Uterus (tissue), 3 donors: ENCODE measurements at regions not wholly inside any gene's neighbourhood (a gene's known extent, or its start where the extent isn't known, plus 50 kb on each side); places are given as distances from the start of the nearest gene placed in this dataset.

Experiments
- DNase-seq, 2 donors: peaks; one replicate each; pipeline ENCODE4 v3.0.0-alpha.2; 2019 to 2020
- H3K27ac ChIP-seq, 2 donors: fragments of 200-600 bp; sonication (generic); 1 replicate in 1 of 2; 2 replicates in 1 of 2; pipeline ENCODE4 v1.5.1; 2016 to 2018
- H3K27me3 ChIP-seq, 2 donors: fragments of 200-600 bp; sonication (generic); one replicate each; pipeline ENCODE4 v1.5.1; 2018 to 2019; ENCODE audit warnings: control low read depth in 1 of 2
- H3K36me3 ChIP-seq, 2 donors: fragments of 200-600 bp; sonication (generic); one replicate each; pipeline ENCODE4 v1.5.1; 2019; ENCODE audit warnings: control low read depth in 1 of 2
- H3K4me1 ChIP-seq, 2 donors: fragments of 200-600 bp; sonication (generic); one replicate each; pipeline ENCODE4 v1.5.1; 2018 to 2019; ENCODE audit warnings: control low read depth in 1 of 2
- H3K4me3 ChIP-seq, 2 donors: fragments of 200-600 bp; sonication (generic); 1 replicate in 1 of 2; 2 replicates in 1 of 2; pipeline ENCODE4 v1.5.1; 2018 to 2019; ENCODE audit warnings: mild to moderate bottlenecking in 1 of 2
- H3K9me3 ChIP-seq, 2 donors: fragments of 200-600 bp; sonication (generic); one replicate each; pipeline ENCODE4 v1.5.1; 2019; ENCODE audit warnings: control low read depth in 1 of 2
- CTCF ChIP-seq, 4 experiments: fragments of 200-600 bp in 2 of 4; fragments of 450-650 bp in 2 of 4; sonication (generic) in 2 of 4; IDR thresholded peaks; one replicate each; pipeline ENCODE4 v1.5.1; 2016 to 2019; ENCODE audit warnings: antibody characterized with exemption in 4 of 4, mild to moderate bottlenecking in 2 of 4, moderate library complexity in 1 of 4
- POLR2A ChIP-seq, 2 donors: fragments of 450-650 bp; IDR thresholded peaks; one replicate each; pipeline ENCODE4 v1.6.1; 2016; ENCODE audit warnings: antibody characterized with exemption in 2 of 2, mild to moderate bottlenecking in 1 of 2, moderate library complexity in 1 of 2
- intact Hi-C: fragments of 100-400 bp; cut with DNase I; formaldehyde crosslinking; loops from one replicate; pipeline ENCODE4 v1.15.1; 2023; ENCODE audit warnings: low total_unique reads
- donor health status: DM: yes; HTN: yes; CAD: no.

DNA sequence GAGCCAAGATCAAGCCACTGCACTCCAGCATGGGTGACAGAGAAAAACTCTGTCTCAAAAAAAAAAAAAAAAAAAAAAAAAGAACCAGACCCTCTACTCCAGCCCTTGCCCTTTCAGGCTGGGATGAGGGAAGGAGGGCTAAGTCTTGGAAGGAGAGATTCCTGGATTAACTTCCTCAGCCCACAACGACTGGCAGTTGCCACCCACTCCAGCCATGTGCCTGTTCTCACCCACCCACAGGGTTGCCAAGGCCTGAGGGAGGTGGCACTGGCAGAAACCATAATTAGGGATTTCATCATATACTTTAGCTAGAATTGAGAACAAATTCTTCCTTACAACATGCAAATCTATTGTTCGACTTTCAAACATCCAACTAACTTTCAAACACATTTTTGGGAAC lies 87.8 kb upstream of the SLC30A5 start:
- Histone ChIP-seq H3K36me3 (no peaks in the 10 kb centered on the region), H3K9me3 (no peaks in the 10 kb centered on the region), H3K4me3 (no peak overlapping the region), H3K27ac (peak overlapping the region in 1 of 2 donors; percentile 79), H3K27me3 (no peaks in the 10 kb centered on the region), H3K4me1 (peaks cover 0 to 8% of the 10 kb centered on the region in 2 donors)
- TF ChIP-seq CTCF (IDR thresholded peaks at IDR 0.05) (no peak), POLR2A (IDR thresholded peaks at IDR 0.05) (no peak)
- intact Hi-C loops, result no loop called here
- DNase-seq, result no peak

DNA sequence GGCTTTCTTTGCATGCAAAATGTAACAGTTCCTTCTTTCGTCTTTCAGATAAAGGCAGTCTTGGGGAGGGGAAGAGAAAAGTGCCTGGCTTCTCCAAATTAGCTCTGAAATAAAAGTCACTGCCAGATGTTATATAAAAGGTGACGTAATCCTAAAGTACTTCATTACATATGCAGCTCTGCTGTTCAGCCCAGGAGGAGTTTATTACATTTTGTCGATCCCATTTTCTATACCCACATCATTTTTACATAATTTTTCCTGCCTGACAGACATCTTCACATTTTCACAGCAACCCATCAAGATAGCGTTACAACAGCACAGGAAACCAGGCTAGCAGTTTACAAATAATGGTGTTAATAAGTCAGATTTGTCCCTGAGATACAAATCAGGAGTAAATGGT lies 86.7 kb upstream of the SLC30A5 start:
- no peak for TF ChIP-seq CTCF (IDR thresholded peaks at IDR 0.05)
- TF ChIP-seq POLR2A (IDR thresholded peaks at IDR 0.05), result no peak
- H3K4me3 ChIP-seq, result no peak overlapping the region
- H3K36me3 ChIP-seq, result no peaks in the 10 kb centered on the region
- H3K27ac ChIP-seq, result peak overlapping the region; percentile 78 to 79
- no peaks in the 10 kb centered on the region for H3K27me3 ChIP-seq
- no peaks in the 10 kb centered on the region for H3K9me3 ChIP-seq
- DNase-seq, result peak in 1 of 2 donors; percentile 26
- peaks cover 0 to 8% of the 10 kb centered on the region in 2 donors for H3K4me1 ChIP-seq
- intact Hi-C loops, result no loop called here

DNA sequence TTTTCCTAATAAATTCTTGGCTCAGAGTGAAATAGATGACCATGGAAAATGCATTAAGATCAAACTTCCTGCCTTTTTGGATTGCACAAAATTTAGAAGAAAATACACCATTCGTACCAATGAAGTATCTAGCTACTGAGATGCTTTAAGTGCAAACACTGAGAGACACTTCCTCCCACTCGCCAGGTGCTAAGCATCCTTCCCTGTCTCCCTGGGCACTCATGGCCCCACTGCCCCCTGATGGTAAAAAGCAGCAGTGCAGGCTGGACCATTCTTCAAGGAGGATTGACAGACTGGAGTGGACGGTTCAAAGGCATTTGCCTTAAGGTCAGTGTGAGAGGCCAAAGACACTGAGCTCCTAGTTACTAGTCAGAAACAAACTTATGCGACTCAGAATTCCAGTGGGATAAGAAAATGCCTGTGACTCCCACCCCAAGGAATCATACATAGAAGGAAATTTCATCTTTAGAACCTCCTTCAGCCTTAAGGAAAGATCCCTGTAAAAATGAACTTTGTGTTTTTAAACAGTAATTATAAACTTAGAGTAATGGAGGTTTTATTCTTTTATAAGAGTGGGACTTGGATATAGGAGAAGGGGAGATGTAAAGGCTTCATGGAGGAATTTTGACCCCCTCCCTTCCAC lies 86.0 kb upstream of the SLC30A5 start:
- Histone ChIP-seq H3K4me1 (peaks cover 0 to 8% of the 10 kb centered on the region in 2 donors), H3K4me3 (no peak overlapping the region), H3K9me3 (no peaks in the 10 kb centered on the region), H3K36me3 (no peaks in the 10 kb centered on the region), H3K27ac (peak overlapping the region; percentile 78 to 79), H3K27me3 (no peaks in the 10 kb centered on the region)
- peak; percentile 82 to 88 for DNase-seq
- intact Hi-C loops, result no loop called here
- peak; percentile 63 to 90 (median 86) for TF ChIP-seq CTCF (IDR thresholded peaks at IDR 0.05)
- no peak for TF ChIP-seq POLR2A (IDR thresholded peaks at IDR 0.05)

DNA sequence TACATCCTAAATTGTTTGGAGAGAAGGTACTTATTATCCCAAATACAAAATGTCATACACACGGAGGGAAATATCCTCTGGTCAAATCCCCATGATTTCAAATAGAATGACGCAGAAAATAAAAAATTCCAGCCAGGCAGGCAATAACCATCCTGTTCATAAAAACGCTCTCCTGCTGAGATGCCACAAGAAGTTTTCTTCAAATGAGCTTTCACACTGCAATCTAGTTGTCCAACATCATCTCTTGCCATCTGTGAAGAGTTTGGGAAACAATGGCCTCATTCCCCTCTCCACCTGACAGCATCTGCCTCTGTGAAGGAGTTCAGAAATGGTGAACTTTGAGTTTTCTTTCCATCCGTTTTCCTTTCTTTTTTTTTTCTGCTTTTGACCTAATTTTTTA lies 83.3 kb upstream of the SLC30A5 start:
- Histone ChIP-seq H3K9me3 (no peaks in the 10 kb centered on the region), H3K36me3 (no peaks in the 10 kb centered on the region), H3K27ac (no peak overlapping the region), H3K4me1 (peaks cover 0 to 8% of the 10 kb centered on the region in 2 donors), H3K4me3 (no peak overlapping the region), H3K27me3 (no peaks in the 10 kb centered on the region)
- DNase-seq, result no peak
- no peak for TF ChIP-seq POLR2A (IDR thresholded peaks at IDR 0.05)
- TF ChIP-seq CTCF (IDR thresholded peaks at IDR 0.05), result no peak
- intact Hi-C loops, result no loop called here

- H3K36me3 ChIP-seq, result no peaks in the 10 kb centered on the region
- no peaks in the 10 kb centered on the region for H3K9me3 ChIP-seq
- intact Hi-C loops, result no loop called here
- peaks cover 0 to 6% of the 10 kb centered on the region in 2 donors for H3K4me1 ChIP-seq
- H3K4me3 ChIP-seq, result no peak overlapping the region
- H3K27me3 ChIP-seq, result no peaks in the 10 kb centered on the region
- no peak for TF ChIP-seq CTCF (IDR thresholded peaks at IDR 0.05)
- H3K27ac ChIP-seq, result no peak overlapping the region
- DNase-seq, result no peak
Observed at GRCh38 chr5:69011910-69012309, 81.9 kb upstream of the SLC30A5 start.
